Astrocyte of the cerebellum (primary cell): ENCODE measurements at regions not wholly inside any gene's neighbourhood (a gene's known extent, or its start where the extent isn't known, plus 50 kb on each side); places are given as distances from the start of the nearest gene placed in this dataset.
"Not testable (repeated sequence)": the region's sequence is repeated elsewhere in the genome, so short reads cannot be mapped to it uniquely, and the experiment has no call there.

Source experiments
- DNase-seq: peaks from one replicate; pipeline ENCODE4 v3.0.0-alpha.2; 2011; ENCODE audit warnings: low read depth
- H3K4me3 ChIP-seq: 2 replicates; pipeline ENCODE4 v1.5.1; 2011; ENCODE audit warnings: mild to moderate bottlenecking, low read depth, low read length, moderate library complexity
- in situ Hi-C: cut with HindIII; loops from 2 replicates; pipeline ENCODE4 v1.10.0; 2017; ENCODE audit warnings: low sequenced_read_pairs
- TF ChIP-seq, protein P1 (sequence below): IDR thresholded peaks from 2 replicates; pipeline ENCODE4 v1.5.1; 2012; ENCODE audit warnings: low read length, low read depth, moderate library complexity, mild to moderate bottlenecking; ENCODE audit errors: missing control alignments

DNA sequence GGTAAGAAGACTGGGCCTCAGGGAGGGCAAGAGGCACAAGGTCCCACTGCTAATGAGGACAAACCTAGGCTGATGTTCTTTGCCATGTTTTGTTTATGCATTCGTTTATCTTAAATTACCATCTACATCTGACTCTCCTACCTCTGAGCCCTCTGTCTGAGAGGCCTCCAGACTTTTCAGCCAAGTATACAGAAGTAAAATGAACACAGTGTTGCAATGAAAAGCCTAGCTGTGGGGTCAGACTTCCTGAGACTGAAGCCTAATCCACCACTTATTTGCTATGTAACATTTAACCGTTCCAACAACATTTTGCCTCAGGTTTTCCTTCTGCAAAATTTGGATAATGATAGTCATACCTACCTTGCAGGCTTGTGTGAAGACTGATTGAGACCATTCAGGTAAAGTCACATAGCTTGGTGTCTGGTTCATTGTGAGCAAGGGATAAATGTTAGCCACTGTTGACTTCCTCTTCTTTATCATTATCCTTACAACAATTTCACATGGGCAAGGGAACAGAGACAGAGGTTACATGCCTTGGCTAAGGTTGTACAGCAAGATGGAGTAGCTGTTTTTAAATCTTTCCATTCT lies 374.9 kb upstream of the CLINT1 start:
- DNase-seq, result no peak
- in situ Hi-C loops, result no loop called here
- TF ChIP-seq, protein P1, sequence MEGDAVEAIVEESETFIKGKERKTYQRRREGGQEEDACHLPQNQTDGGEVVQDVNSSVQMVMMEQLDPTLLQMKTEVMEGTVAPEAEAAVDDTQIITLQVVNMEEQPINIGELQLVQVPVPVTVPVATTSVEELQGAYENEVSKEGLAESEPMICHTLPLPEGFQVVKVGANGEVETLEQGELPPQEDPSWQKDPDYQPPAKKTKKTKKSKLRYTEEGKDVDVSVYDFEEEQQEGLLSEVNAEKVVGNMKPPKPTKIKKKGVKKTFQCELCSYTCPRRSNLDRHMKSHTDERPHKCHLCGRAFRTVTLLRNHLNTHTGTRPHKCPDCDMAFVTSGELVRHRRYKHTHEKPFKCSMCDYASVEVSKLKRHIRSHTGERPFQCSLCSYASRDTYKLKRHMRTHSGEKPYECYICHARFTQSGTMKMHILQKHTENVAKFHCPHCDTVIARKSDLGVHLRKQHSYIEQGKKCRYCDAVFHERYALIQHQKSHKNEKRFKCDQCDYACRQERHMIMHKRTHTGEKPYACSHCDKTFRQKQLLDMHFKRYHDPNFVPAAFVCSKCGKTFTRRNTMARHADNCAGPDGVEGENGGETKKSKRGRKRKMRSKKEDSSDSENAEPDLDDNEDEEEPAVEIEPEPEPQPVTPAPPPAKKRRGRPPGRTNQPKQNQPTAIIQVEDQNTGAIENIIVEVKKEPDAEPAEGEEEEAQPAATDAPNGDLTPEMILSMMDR, result no peak
- H3K4me3 ChIP-seq, result no peak overlapping the region

DNA sequence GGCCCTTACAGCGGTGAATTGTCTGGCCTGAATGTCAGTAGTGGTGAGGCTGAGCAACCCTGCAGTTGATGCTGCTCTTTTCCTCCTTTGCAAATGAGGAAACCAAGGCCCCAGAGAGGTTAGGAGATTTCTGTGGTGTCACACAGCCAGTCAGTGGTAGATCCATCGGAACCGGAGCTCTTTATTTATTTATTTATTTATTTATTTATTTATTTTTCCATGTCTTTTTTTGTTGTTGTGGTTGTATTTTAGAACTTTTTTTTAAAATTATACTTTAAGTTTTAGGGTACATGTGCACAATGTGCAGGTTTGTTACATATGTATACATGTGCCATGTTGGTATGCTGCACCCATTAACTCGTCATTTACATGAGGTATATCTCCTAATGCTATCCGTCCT lies 368.4 kb upstream of the CLINT1 start:
- H3K4me3 ChIP-seq, in situ Hi-C loops, DNase-seq: not testable (repeated sequence)

DNA sequence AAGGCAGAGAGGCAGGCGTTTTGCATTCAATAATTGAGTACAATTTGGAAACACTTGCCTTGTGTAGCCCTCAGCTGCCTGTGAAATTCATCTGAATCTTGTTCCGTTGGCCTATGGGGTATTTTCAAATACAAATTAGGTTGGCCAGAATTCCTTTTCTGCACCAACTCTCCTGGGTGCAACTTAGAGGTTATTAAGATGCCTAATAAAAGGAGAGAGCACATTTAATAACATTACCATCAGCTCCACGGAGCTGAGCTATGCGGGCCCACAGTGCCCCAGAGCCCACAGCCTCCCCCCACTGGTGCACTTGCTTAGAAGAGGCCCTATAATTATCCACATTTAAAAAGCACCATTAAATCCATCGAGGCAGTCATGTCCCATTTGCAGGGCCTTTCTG lies 367.6 kb upstream of the CLINT1 start:
- DNase-seq, result no peak
- in situ Hi-C loops, result no loop called here
- H3K4me3 ChIP-seq, result no peak overlapping the region
- TF ChIP-seq, protein P1, result no peak

DNA sequence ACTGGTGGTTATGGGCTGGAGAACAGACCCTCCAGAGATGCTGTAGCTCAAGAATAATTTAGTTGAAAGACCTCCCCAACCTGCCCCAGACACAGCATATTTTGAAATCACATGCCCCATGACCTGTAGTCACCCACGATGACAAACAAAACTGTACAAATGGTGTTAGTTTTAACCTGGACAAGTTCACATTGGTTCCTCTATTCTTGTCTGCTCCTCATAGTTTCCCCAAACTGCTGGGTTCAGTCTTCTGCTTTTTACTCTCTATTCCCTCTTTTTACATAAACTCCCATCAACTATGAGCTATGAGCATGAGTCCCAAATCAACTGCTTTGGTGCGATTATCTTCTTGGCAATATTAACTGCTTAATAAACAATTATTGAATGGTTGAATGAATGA lies 365.3 kb upstream of the CLINT1 start:
- DNase-seq, result no peak
- TF ChIP-seq, protein P1, result no peak
- in situ Hi-C loops, result no loop called here
- no peak overlapping the region for H3K4me3 ChIP-seq

DNA sequence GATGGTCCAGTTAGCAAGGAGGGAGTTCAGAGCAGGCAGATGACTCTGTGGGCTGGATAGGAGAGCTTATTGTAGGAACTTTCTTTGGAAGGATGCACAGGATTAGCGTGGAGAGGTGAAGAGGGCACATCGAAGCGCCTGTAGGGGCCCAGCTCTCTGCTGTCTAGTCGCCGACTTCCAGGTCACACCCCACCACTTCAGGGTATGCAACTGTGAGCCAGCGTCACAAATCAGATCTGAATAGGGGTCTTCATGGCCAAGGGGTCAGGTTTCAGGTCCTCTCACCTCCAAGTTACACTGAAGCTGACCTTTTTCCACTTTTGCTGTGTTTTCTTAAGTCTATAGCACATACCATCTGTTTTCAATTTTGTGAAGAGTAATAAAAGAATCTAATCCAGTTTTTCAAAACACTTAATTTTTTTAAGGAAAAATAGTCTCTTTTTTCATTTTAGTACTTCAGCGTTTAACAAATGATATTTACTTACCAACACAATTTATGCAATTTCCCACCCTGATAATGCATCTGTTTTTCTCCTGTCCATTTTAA lies 364.2 kb upstream of the CLINT1 start:
- in situ Hi-C loops, result no loop called here
- H3K4me3 ChIP-seq, result no peak overlapping the region
- TF ChIP-seq, protein P1, result no peak

DNA sequence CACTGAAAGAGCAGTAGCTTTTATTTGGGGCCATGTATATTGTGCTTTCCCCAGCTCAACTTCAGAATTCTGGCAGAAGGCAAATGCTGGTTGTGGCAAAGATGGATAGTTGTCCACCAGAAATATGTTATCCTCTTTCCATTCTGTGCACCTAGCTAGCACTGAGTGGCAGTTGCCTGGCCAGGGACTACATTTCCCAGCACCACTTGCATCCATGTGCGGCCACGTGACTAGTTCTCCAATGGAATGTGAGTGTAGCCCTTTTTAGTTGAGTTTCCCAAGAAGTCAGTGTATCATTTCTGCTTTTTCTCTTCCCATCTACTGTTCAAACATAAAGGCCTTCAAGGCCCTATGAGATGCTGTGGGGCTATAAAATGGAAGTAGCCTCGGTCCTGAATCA lies 354.0 kb upstream of the CLINT1 start:
- H3K4me3 ChIP-seq, result no peak overlapping the region
- in situ Hi-C loops, result no loop called here
- DNase-seq, result no peak
- TF ChIP-seq, protein P1, result no peak

More for the DNA sequence above, 364.2 kb upstream of the CLINT1 start:
- DNase-seq, result no peak

DNA sequence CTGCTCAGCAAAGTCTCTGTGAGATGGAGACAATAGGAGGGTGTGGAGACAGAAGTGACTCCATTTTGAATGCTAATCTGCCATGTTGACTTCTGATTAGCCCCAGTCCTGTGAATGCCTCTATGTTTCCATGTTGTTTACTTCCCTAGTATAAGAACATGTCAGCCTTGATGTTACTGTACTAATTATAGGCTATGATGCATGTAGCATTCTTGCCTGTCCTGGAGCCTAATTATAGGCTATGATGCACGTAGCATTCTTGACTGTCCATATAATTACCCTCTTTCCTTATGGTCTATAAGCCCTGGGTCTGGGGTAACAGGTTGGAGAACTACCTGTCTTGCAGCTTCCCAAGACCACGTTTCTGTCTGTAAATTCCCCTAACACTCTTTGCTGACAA lies 353.3 kb upstream of the CLINT1 start:
- H3K4me3 ChIP-seq, result no peak overlapping the region
- DNase-seq, result no peak
- in situ Hi-C loops, result no loop called here
- TF ChIP-seq, protein P1, result no peak
